HEK293T (cell line): ENCODE measurements at regions not wholly inside any gene's neighbourhood (a gene's known extent, or its start where the extent isn't known, plus 50 kb on each side); places are given as distances from the start of the nearest gene placed in this dataset.
"Not testable (repeated sequence)": the region's sequence is repeated elsewhere in the genome, so short reads cannot be mapped to it uniquely, and the experiment has no call there.

Experiments used
- CTCF ChIA-PET: fragments of 350-600 bp; formaldehyde crosslinking; extraction: SDS; loops from one replicate; lab custom pipeline; 2021; ENCODE audit warnings: antibody characterized with exemption, inconsistent platforms; lab: Yijun Ruan, JAX
- POLR2A ChIA-PET: fragments of 350-600 bp; formaldehyde crosslinking; extraction: SDS; loops from one replicate; lab custom pipeline; 2020; ENCODE audit warnings: antibody characterized with exemption, inconsistent platforms; lab: Yijun Ruan, JAX
- DNase-seq: peaks from one replicate; pipeline ENCODE4 v3.0.0; 2012; ENCODE audit warnings: mixed read lengths; ENCODE audit errors: extremely low spot score
- ARNT ChIP-seq: fragments of 450-650 bp; IDR thresholded peaks from 2 replicates; pipeline ENCODE4 v1.6.1; 2017; ENCODE audit warnings: mild to moderate bottlenecking
- BHLHE40 ChIP-seq: fragments of 450-650 bp; IDR thresholded peaks from 2 replicates; pipeline ENCODE4 v1.6.1; 2016; ENCODE audit warnings: mild to moderate bottlenecking, moderate library complexity, borderline replicate concordance
- CTBP1 ChIP-seq: fragments of 450-650 bp; IDR thresholded peaks from 2 replicates; pipeline ENCODE4 v1.6.1; 2016; ENCODE audit warnings: borderline replicate concordance
- ELF4 ChIP-seq: fragments of 450-650 bp; IDR thresholded peaks from 2 replicates; pipeline ENCODE4 v1.6.1; 2017; ENCODE audit warnings: antibody characterized with exemption
- FOXA1 ChIP-seq: fragments of 450-650 bp; IDR thresholded peaks from 2 replicates; pipeline ENCODE4 v1.6.1; 2016; ENCODE audit warnings: mild to moderate bottlenecking
- FOXK2 ChIP-seq: fragments of 450-650 bp; IDR thresholded peaks from 2 replicates; pipeline ENCODE4 v1.6.1; 2016; ENCODE audit warnings: mild to moderate bottlenecking
- FOXM1 ChIP-seq: fragments of 450-650 bp; IDR thresholded peaks from 2 replicates; pipeline ENCODE4 v1.6.1; 2017; ENCODE audit warnings: mild to moderate bottlenecking, borderline replicate concordance
- HDGF ChIP-seq: fragments of 450-650 bp; IDR thresholded peaks from 2 replicates; pipeline ENCODE4 v1.6.1; 2017; ENCODE audit warnings: antibody characterized with exemption, borderline replicate concordance
- L3MBTL2 ChIP-seq: fragments of 450-650 bp; conservative IDR thresholded peaks from 2 replicates; pipeline ENCODE4 v1.6.1; 2016; ENCODE audit warnings: mild to moderate bottlenecking
- LEF1 ChIP-seq: fragments of 450-650 bp; IDR thresholded peaks from 2 replicates; pipeline ENCODE4 v1.6.1; 2017; ENCODE audit warnings: mild to moderate bottlenecking, borderline replicate concordance
- NFRKB ChIP-seq: fragments of 450-650 bp; IDR thresholded peaks from 2 replicates; pipeline ENCODE4 v1.6.1; 2016; ENCODE audit warnings: mild to moderate bottlenecking, moderate library complexity
- SP1 ChIP-seq: fragments of 450-650 bp; IDR thresholded peaks from 2 replicates; pipeline ENCODE4 v1.6.1; 2017
- SUZ12 ChIP-seq: fragments of 450-650 bp; IDR thresholded peaks from 2 replicates; pipeline ENCODE4 v1.6.1; 2016; ENCODE audit warnings: mild to moderate bottlenecking
- TARDBP ChIP-seq: fragments of 450-650 bp; IDR thresholded peaks from 2 replicates; pipeline ENCODE4 v1.6.1; 2016
- ZNF384 ChIP-seq: fragments of 450-650 bp; IDR thresholded peaks from 2 replicates; pipeline ENCODE4 v1.6.1; 2016
- TF ChIP-seq, protein P1 (sequence below): fragments of 450-650 bp; IDR thresholded peaks from 2 replicates; pipeline ENCODE4 v1.6.1; 2016

DNA sequence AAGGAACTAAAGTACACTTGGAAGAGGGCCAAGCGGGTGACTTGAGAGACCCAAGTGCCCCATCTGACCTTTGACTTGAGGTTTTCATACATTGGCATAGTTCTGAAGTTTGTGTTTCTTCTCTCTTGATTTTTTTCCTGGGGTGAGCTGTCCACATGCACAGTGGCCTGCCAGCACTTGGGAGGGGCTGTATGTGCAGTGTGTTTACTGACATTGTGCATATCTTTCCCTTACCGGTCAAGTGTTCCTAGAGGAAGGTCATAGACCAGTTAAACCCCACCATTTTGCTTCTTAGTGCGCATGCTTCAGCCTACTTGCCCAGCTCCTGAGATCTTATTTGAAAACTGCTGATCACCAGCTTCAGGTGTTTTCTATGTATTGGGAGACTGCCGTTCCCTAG lies 435.2 kb upstream of the KAZN start:
- ChIA-PET CTCF (no interaction called here), POLR2A (no interaction called here)
- DNase-seq, result no peak
- TF ChIP-seq SUZ12, result no peak
- no peak for TF ChIP-seq FOXK2
- no peak for TF ChIP-seq SP1
- TF ChIP-seq LEF1, result no peak
- TF ChIP-seq FOXM1, result no peak
- TF ChIP-seq NFRKB, result no peak
- TF ChIP-seq, protein P1, sequence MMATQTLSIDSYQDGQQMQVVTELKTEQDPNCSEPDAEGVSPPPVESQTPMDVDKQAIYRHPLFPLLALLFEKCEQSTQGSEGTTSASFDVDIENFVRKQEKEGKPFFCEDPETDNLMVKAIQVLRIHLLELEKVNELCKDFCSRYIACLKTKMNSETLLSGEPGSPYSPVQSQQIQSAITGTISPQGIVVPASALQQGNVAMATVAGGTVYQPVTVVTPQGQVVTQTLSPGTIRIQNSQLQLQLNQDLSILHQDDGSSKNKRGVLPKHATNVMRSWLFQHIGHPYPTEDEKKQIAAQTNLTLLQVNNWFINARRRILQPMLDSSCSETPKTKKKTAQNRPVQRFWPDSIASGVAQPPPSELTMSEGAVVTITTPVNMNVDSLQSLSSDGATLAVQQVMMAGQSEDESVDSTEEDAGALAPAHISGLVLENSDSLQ, result no peak
- no peak for TF ChIP-seq BHLHE40
- TF ChIP-seq HDGF, result no peak
- no peak for TF ChIP-seq TARDBP
- no peak for TF ChIP-seq ARNT
- no peak for TF ChIP-seq L3MBTL2
- no peak for TF ChIP-seq ELF4
- no peak for TF ChIP-seq ZNF384
- TF ChIP-seq FOXA1, result no peak
- no peak for TF ChIP-seq CTBP1

DNA sequence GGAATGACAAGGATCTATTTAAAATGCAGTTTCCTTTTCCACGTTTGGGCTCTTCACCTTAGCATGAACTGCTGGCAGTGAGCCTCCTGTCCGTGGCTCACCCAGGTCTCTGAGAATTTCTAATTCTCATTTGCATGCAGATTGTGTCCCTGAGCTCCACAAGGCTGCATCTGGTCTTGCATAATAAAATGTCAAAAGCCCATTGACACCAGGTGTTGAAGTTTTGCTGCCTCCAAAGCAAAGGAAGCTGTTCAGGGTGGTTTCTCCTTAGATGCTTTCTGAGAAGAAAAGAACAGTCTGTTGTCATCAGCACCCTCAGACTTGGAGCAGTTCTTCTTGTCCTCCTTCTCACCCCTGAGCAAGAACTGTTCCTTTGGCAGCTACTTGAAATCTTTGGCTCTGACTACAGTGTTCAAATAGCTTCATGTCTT lies 433.1 kb upstream of the KAZN start:
- POLR2A ChIA-PET, result no interaction called here
- CTCF ChIA-PET, result no interaction called here
- DNase-seq, result no peak
- TF ChIP-seq FOXM1 (no peak), LEF1 (no peak), FOXK2 (no peak), ZNF384 (no peak), HDGF (no peak), NFRKB (no peak), FOXA1 (no peak), SUZ12 (no peak), SP1 (no peak), CTBP1 (no peak), L3MBTL2 (no peak), BHLHE40 (no peak), TARDBP (no peak), ARNT (no peak), ELF4 (no peak)
- TF ChIP-seq, protein P1, result no peak

DNA sequence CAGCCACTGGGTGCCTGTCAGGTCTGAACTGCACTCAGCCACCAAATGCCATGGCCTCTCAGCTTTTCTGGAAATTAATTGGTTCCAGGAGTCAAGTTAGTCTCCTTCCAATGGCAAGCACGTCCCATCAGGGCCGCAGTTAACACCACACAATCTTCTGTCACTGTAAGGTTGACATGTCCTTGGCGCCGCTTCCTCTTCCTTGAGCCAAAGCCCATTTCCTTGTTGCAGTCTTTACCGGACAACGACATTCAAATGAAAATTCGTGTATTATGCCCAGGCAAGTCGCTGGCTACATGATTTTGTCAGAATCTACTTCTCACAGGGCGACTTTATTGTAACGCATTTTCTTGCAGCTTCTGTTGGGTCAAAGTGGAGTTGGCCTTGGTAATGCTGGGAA lies 430.6 kb upstream of the KAZN start:
- POLR2A ChIA-PET, result interaction anchor here (1.5 kb wide), 1 partner anchor 13 kb away, joined by 3 read pairs; no protein-coding TSS in a partner anchor
- no peak for DNase-seq
- CTCF ChIA-PET, result no interaction called here
- TF ChIP-seq NFRKB (no peak), FOXM1 (no peak), FOXK2 (no peak), LEF1 (no peak), SP1 (no peak), FOXA1 (no peak), HDGF (no peak), ZNF384 (no peak), ELF4 (no peak), L3MBTL2 (no peak), CTBP1 (no peak), ARNT (no peak), SUZ12 (no peak), TARDBP (no peak)
- TF ChIP-seq, protein P1, result no peak

DNA sequence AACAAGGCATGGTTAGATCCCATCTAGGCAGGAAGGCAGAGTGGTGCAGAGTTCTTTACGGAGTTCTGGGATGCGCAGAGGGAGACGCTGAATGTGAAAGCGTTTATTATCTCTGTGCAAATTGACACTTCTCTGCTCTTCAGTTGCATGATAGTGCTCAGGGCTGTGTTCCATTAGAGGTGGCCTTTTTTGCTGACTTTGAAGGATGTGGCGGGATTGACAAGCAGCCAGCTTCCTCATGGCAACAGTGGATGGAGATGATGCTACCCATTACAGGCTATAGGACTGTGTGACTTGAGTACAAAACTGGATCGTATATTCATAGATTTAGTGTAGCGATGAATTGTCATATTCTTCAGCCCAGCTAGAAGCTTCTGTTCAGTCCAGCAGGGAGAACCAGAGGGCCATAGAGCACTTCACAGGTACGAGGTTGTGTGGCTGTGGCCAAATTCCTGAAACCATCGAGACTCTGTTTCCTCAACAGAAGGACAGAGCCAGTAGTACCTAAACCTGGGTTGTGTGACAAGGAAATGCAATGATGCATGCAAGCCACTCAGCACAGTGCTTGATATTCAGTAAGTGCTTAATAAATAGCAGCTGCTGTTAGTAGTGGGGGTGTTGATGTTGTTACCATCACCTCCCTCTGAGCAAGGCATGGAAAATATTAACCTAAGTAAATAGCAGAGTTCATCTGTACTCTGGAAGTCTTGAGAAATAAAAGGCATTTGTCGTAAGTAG lies 430.0 kb upstream of the KAZN start:
- CTCF ChIA-PET, result no interaction called here
- POLR2A ChIA-PET, result interaction anchor here (1.5 kb wide), 1 partner anchor 13 kb away, joined by 3 read pairs; no protein-coding TSS in a partner anchor

DNA sequence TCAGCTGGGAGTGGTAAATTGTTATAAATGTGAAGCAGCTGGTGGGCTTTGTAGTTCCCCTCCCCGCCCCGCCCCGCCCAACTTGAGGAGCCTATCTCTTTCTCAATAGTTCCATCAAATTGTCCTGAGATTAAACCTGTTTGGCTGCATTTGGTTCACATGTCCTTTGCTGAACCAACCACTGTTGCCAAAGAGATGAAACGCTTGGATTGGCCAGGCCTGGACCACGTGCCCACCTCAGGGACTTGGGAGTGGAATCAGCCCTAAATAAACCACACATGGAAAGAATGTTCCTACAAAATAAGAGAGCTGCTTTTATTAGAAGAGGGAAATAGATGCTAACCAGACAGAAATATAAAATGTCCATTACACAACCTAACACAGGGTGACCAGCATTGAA lies 424.9 kb upstream of the KAZN start:
- ChIA-PET CTCF (no interaction called here), POLR2A (no interaction called here)
- DNase-seq, result no peak
- TF ChIP-seq ZNF384 (no peak), SUZ12 (no peak), BHLHE40 (no peak), ARNT (no peak)

More for the DNA sequence above, 430.0 kb upstream of the KAZN start:
- DNase-seq, result no peak
- no peak for TF ChIP-seq L3MBTL2

DNA sequence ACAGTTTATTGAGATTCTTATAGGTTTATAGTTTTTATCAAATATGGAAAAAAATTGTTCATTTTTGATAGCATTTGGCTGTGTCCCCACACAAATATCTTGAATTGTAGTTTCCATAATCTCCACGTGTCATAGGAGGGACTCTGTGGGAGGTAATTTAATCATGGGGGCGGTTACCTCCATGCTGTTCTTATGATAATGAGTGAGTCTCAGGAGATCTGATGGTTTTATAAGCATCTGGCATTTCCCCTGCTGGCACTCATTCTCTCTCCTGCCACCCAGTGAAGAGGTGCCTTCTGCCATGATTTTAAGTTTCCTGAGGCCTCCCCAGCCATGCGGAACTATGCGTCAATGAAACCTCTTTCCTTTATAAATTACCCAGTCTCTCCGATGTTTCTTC lies 420.6 kb upstream of the KAZN start:
- DNase-seq, CTCF ChIA-PET, POLR2A ChIA-PET: not testable (repeated sequence)

DNA sequence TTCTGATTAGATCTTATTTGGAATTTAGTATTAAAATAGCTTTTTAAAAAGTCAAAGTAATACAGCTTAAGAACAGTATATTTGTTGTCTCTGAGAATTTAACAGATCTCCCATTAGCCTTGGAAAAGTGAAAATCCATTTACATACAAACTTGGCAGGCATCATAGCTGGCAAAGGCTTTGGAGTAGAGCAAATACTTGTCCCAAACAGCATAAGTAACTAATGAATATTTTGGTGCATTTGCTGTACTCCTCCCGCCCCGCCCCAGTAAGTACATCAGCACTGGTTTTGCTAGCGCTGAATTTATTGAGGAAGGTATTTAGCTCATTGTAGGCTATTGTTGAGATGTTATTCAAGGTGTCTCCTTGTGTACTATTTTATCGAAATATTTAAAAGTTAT lies 417.7 kb upstream of the KAZN start:
- TF ChIP-seq HDGF (no peak), NFRKB (no peak), SP1 (no peak), L3MBTL2 (no peak), SUZ12 (no peak), FOXM1 (no peak), BHLHE40 (no peak), FOXA1 (no peak), TARDBP (no peak), ARNT (no peak), LEF1 (no peak)
- TF ChIP-seq, protein P1, result no peak
- ChIA-PET POLR2A (interaction anchor here (1.0 kb wide), 1 partner anchor 12 kb away, joined by 3 read pairs; no protein-coding TSS in a partner anchor), CTCF (no interaction called here)
- no peak for DNase-seq
